Esophagus squamous epithelium (tissue), 4 donors: ENCODE measurements at regions not wholly inside any gene's neighbourhood (a gene's known extent, or its start where the extent isn't known, plus 50 kb on each side); places are given as distances from the start of the nearest gene placed in this dataset.

Experiments used
- POLR2A ChIP-seq, 4 donors: fragments of 450-650 bp; IDR thresholded peaks; one replicate each; pipeline ENCODE4 v1.6.1; 2017; ENCODE audit warnings: antibody characterized with exemption in 4 of 4, mild to moderate bottlenecking in 4 of 4, moderate library complexity in 3 of 4
- TF ChIP-seq, protein P1 (sequence below), 6 experiments: fragments of 450-650 bp in 4 of 6; fragments of 200-600 bp in 2 of 6; sonication (generic) in 2 of 6; IDR thresholded peaks; one replicate each; pipeline ENCODE4 v1.5.1; 2016 to 2019; ENCODE audit warnings: antibody characterized with exemption in 6 of 6, mild to moderate bottlenecking in 4 of 6, moderate library complexity in 4 of 6

DNA sequence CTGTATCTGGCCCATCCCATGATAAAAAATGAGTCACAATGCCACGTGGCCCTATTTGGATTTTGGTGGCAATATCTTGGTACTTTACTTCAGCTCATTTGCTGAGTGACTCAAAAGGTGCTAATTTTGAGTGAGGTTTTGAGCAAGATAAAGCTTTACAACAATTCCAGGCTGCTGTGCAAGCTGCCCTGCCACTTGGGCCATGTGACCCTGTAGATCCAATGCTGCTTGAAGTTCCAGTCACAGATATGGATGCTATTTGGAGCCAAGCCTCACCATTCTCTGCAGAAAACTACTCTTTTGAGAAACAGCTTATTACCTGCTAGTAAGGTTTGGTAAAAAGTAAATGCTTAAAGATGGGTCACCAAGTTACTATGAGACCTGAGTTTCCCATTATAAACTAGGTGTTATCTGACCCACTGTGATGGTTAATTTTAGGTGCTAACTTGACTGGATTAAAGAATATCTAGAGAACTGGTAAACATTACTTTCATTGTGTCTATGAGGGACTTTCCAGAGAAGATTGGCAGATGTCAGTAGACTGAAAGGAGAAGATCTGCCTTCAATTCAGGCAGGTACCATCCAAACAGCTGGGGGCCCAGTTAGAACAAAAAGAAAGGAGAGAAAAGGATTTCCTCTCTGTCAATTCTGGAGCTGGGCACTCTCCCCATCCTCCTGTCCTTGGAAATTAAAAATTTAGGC is 1083.9 kb downstream of the DIPK2A start:
- TF ChIP-seq, protein P1, sequence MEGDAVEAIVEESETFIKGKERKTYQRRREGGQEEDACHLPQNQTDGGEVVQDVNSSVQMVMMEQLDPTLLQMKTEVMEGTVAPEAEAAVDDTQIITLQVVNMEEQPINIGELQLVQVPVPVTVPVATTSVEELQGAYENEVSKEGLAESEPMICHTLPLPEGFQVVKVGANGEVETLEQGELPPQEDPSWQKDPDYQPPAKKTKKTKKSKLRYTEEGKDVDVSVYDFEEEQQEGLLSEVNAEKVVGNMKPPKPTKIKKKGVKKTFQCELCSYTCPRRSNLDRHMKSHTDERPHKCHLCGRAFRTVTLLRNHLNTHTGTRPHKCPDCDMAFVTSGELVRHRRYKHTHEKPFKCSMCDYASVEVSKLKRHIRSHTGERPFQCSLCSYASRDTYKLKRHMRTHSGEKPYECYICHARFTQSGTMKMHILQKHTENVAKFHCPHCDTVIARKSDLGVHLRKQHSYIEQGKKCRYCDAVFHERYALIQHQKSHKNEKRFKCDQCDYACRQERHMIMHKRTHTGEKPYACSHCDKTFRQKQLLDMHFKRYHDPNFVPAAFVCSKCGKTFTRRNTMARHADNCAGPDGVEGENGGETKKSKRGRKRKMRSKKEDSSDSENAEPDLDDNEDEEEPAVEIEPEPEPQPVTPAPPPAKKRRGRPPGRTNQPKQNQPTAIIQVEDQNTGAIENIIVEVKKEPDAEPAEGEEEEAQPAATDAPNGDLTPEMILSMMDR (IDR thresholded peaks at IDR 0.05): no peak
- TF ChIP-seq POLR2A (IDR thresholded peaks at IDR 0.05): no peak
